DMS114 treated with DMSO at 0.1 percent for 48 hours (cell line): ENCODE measurements at regions not wholly inside any gene's neighbourhood (a gene's known extent, or its start where the extent isn't known, plus 50 kb on each side); places are given as distances from the start of the nearest gene placed in this dataset.

Experiments used
- DNase-seq: peaks from one replicate; lab custom pipeline; 2025; ENCODE audit not compliant: unreplicated experiment; lab: John Stamatoyannopoulos, UW

GRCh38 chr13:91058066-91058465 is 289.4 kb upstream of the MIR17HG start:
- DNase-seq = no peak

- DNase-seq = no peak
Measured at GRCh38 chr13:91058919-91059318, 288.6 kb upstream of the MIR17HG start.

GRCh38 chr13:91066745-91067144 is 280.7 kb upstream of the MIR17HG start:
- no peak for DNase-seq

GRCh38 chr13:91072486-91072885 is 275.0 kb upstream of the MIR17HG start:
- DNase-seq = no peak

GRCh38 chr13:91074091-91074490 is 273.4 kb upstream of the MIR17HG start:
- DNase-seq = no peak

GRCh38 chr13:91076830-91077229 is 270.7 kb upstream of the MIR17HG start:
- no peak for DNase-seq

GRCh38 chr13:91078093-91078679 is 269.3 kb upstream of the MIR17HG start:
- DNase-seq = peak; percentile 5

- DNase-seq = no peak
Measured at GRCh38 chr13:91079176-91079575, 268.3 kb upstream of the MIR17HG start.

GRCh38 chr13:91085127-91085526 is 262.4 kb upstream of the MIR17HG start:
- DNase-seq = no peak

- DNase-seq = no peak
Measured at GRCh38 chr13:91086936-91087716, 260.4 kb upstream of the MIR17HG start.

GRCh38 chr13:91097269-91097668 is 250.2 kb upstream of the MIR17HG start:
- no peak for DNase-seq

GRCh38 chr13:91099877-91100276 is 247.6 kb upstream of the MIR17HG start:
- no peak for DNase-seq

- no peak for DNase-seq
Measured at GRCh38 chr13:91100944-91101343, 246.5 kb upstream of the MIR17HG start.

GRCh38 chr13:91101381-91101780 is 246.1 kb upstream of the MIR17HG start:
- no peak for DNase-seq

- DNase-seq = no peak
Measured at GRCh38 chr13:91105270-91105669, 242.2 kb upstream of the MIR17HG start.

- no peak for DNase-seq
Measured at GRCh38 chr13:91106565-91106964, 240.9 kb upstream of the MIR17HG start.

GRCh38 chr13:91108315-91108714 is 239.2 kb upstream of the MIR17HG start:
- DNase-seq = no peak

GRCh38 chr13:91111476-91112200 is 235.8 kb upstream of the MIR17HG start:
- no peak for DNase-seq

GRCh38 chr13:91112201-91112923 is 235.1 kb upstream of the MIR17HG start:
- DNase-seq = no peak

- no peak for DNase-seq
Measured at GRCh38 chr13:91112924-91113277, 234.6 kb upstream of the MIR17HG start.

- DNase-seq = no peak
Measured at GRCh38 chr13:91115776-91116175, 231.7 kb upstream of the MIR17HG start.

- DNase-seq = no peak
Measured at GRCh38 chr13:91117351-91117750, 230.1 kb upstream of the MIR17HG start.
